T-helper 2 cell treated with Interferon-gamma antibody and Interleukin-4, amounts not matched to agents 5 μg/mL and 100 μg/mL, for 36 hours (primary cell): ENCODE measurements at regions not wholly inside any gene's neighbourhood (a gene's known extent, or its start where the extent isn't known, plus 50 kb on each side); places are given as distances from the start of the nearest gene placed in this dataset.
"Not testable (repeated sequence)": the region's sequence is repeated elsewhere in the genome, so short reads cannot be mapped to it uniquely, and the experiment has no call there.

ENCODE experiments used
- DNase-seq: peaks from one replicate; pipeline ENCODE4 v3.0.0; 2021; ENCODE audit warnings: low spot score
- H3K27ac Mint-ChIP-seq: one replicate; pipeline ENCODE4 v1.8.0; 2021; ENCODE audit warnings: mild to moderate bottlenecking, mixed read lengths
- H3K27me3 Mint-ChIP-seq: one replicate; pipeline ENCODE4 v1.8.0; 2021; ENCODE audit warnings: low read depth, mixed read lengths
- H3K36me3 Mint-ChIP-seq: one replicate; pipeline ENCODE4 v1.8.0; 2021; ENCODE audit warnings: low read depth, mixed read lengths
- H3K4me1 Mint-ChIP-seq: one replicate; pipeline ENCODE4 v1.8.0; 2021; ENCODE audit warnings: low read depth, mixed read lengths
- H3K4me3 Mint-ChIP-seq: one replicate; pipeline ENCODE4 v1.8.0; 2022; ENCODE audit warnings: mild to moderate bottlenecking, moderate library complexity, mixed read lengths
- H3K9me3 Mint-ChIP-seq: one replicate; pipeline ENCODE4 v1.8.0; 2021; ENCODE audit warnings: mixed read lengths

DNA sequence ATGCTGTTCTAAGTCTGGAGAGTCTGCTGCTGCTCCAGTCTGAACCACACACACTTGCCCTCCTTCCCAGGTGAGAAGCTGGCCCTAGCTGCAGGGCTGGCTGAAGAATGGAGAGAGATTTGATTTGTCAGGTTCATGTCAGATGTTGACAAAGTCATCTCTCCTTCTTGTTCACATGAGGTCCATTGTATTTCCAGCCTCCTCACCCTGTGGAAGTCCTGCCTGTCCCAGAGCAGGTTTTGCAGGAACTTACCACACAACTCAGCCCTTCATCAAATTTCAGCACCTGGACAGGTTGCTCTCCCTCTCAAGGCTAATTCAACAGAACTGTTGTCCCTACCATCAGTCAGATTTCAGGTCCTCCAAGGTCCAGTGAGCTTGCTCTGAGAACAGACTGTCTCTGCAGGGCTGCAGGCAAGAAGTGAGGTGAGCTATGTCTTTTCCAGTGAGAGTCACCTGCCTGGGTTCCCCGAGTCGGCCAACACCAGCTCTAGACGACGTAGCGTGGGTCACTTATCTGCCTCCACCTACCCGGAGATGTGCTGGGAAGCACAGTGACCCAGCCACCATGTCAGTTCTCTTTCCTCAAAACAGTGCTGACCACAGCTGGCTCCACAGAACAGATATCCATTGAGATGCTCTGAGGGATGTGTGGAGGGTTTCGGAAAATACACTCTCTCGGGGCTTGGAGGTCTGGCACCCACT lies 58.0 kb upstream of the CD93 start:
- no peak overlapping the region for H3K4me3 Mint-ChIP-seq
- H3K27ac Mint-ChIP-seq: peak overlapping the region; percentile 43
- H3K9me3 Mint-ChIP-seq: no peaks in the 10 kb centered on the region
- peaks cover 68% of the 10 kb centered on the region for H3K4me1 Mint-ChIP-seq
- H3K27me3 Mint-ChIP-seq: peaks cover 3% of the 10 kb centered on the region
- DNase-seq: no peak
- H3K36me3 Mint-ChIP-seq: peaks cover 1% of the 10 kb centered on the region

DNA sequence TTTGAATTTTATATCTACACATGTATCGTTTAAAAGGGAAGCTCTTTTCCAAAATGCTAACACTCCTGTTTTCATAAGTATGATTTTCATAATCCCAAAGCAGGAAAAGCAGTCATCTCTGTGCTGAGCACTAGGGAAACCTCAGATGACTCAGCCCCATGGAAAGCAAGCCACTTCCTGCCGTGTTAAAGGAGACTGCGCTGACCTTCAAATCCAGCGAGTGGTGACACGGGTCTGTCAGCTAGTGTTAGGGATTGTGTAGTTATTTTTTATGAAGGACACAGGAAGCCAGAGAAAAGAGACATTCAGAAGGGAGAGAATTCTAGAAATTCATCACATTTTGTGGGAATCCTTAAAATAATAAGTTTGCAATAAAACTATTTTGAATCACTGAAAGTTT lies 57.0 kb upstream of the CD93 start:
- Mint-ChIP-seq H3K27ac (peak overlapping the region; percentile 83), H3K4me3 (peak overlapping the region; percentile 52), H3K27me3 (peaks cover 3% of the 10 kb centered on the region), H3K9me3 (no peaks in the 10 kb centered on the region), H3K36me3 (peaks cover 1% of the 10 kb centered on the region), H3K4me1 (peaks cover 62% of the 10 kb centered on the region)
- DNase-seq: peak; percentile 58

DNA sequence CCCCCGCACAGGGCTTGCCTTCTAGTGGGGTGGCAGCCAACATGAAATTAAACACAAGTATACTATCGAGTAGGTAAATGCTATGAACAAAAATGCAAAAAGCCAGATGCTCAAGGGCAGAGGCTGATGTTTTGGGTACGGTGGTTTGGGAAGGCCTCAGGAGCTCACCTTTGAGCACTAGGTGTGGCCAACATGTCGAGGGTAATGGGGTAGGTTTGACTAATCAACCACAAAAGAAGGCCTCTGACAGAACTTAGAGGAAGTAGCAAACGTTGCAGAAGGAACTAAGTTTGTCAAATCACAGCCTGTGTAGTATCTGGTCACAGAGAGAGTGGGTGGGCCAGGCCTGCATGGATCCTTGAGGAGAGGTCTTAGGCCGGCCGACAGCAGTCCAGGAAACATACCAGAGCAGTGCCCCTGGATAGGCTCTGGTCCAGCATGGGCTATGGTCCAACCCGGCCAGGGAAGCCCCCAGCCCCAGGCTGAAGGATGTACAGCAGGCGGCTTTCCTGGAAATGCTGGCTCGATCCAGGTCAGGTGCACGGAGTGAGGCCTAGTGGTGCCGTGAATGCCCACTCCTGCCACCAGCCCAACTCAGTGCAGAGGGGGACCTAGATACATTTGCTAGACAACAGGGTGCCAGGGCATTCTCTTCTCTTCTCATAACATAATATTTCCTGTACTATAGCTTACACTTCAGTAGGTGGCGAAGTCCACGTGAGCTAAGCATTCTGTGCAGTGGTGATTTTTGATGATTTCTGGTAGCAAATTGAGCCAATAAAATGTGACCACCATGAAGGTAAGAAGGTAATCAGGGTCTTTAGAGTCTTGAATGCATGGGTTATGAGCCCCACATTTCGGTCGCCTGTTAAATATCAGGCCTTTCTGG lies 56.3 kb upstream of the CD93 start:
- Mint-ChIP-seq H3K27ac (peak overlapping the region; percentile 83), H3K4me3 (peak overlapping the region; percentile 52), H3K4me1 (peaks cover 55% of the 10 kb centered on the region), H3K27me3 (peaks cover 3% of the 10 kb centered on the region), H3K36me3 (peaks cover 1% of the 10 kb centered on the region), H3K9me3 (no peaks in the 10 kb centered on the region)
- peak; percentile 35 for DNase-seq

DNA sequence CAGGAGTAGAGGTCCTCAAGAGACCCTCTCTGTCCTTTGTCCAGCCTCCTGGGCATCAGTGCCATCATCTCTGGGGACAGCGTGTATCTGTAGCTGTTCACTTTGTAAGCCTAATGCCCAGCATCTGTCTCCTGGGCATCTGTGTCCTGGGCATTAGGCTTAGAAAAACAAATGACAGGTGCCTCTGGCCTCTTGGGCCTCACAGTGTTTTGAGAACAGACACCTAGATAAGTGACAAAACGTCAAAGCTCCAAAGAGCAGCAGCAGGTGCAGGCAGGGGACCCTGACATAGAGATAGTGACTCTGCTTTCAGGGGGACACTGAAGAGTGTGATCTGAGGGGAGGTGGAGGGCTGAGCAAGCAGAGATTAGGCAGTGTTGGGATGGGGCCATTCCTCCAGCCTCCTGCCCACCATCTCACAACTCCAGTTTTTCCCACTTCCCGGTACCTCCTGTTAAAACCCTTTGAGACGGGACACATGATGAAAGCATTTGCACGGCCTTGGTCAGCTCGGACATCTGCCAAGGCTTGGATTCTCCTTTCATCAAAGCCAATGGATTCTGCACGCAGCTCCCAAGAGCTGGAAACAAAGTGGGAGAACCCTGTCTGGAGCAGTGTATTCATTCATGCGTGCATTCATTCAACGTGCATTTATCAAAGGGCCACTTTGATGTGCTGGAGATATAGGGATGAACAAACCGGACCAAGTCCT lies 55.5 kb upstream of the CD93 start:
- peaks cover 49% of the 10 kb centered on the region for H3K4me1 Mint-ChIP-seq
- peaks cover 1% of the 10 kb centered on the region for H3K36me3 Mint-ChIP-seq
- H3K27me3 Mint-ChIP-seq: peaks cover 3% of the 10 kb centered on the region
- no peaks in the 10 kb centered on the region for H3K9me3 Mint-ChIP-seq
- DNase-seq: no peak
- peak overlapping the region; percentile 70 for H3K27ac Mint-ChIP-seq
- H3K4me3 Mint-ChIP-seq: peak overlapping the region; percentile 36

DNA sequence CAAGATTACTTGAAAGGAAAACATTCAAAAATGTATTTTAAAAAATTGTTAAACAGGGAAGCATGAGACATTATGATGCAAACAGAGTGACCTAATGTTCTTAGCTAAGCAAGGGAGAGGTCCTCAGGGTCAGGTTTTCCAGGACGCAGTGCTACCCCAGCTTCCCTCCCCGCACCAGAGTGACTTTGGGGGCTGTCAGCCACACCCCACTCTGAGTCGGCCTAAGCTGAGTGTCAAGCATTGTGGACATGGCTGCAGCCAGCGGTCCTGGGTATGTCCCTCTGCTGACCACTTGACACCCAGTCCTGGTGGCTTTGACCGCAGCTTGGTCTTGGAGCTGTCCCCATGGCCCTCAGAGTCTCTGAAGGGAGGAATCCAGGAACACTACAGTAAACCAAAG lies 54.9 kb upstream of the CD93 start:
- DNase-seq: no peak
- Mint-ChIP-seq H3K4me3 (no peak overlapping the region), H3K9me3 (no peaks in the 10 kb centered on the region), H3K4me1 (peaks cover 45% of the 10 kb centered on the region), H3K27me3 (peaks cover 3% of the 10 kb centered on the region), H3K27ac (no peak overlapping the region), H3K36me3 (no peaks in the 10 kb centered on the region)

DNA sequence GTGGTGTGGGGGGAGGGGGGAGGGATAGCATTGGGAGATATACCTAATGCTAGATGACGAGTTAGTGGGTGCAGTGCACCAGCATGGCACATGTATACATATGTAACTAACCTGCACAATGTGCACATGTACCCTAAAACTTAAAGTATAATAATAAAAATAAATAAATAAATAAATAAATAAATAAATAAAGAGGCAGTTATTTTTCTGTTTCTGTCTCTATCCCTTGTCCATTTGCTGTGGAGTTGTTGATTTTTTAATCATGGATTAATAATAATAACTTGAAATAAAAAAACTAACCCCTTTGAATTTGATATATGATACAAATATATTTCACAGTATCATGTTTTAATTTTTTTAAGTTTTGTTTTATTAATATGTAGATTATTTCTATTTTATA lies 53.9 kb upstream of the CD93 start:
- H3K9me3 Mint-ChIP-seq, H3K27ac Mint-ChIP-seq, DNase-seq, H3K36me3 Mint-ChIP-seq, H3K4me3 Mint-ChIP-seq, H3K27me3 Mint-ChIP-seq: not testable (repeated sequence)
- H3K4me1 Mint-ChIP-seq: peaks cover 41% of the 10 kb centered on the region

DNA sequence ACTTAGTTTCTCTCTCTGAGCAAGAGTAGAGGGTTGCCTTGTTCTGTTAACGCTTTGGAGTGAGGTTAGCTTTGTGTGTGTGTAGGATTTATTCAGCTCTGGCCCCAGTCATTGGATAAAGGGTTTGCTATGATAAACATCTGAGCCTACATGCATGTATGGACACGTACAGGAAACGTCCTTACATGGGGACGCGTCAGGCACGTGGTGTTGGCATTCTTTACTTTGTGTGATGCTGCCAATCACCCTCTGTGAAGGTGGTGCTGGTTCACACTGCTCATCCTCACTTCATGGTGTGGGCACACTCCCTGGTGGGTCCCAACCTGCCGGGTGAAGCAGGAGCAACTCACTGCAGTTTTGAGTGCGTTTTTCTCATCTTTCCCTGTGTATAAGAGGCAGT lies 53.4 kb upstream of the CD93 start:
- no peak for DNase-seq
- Mint-ChIP-seq H3K27ac (no peak overlapping the region), H3K4me3 (no peak overlapping the region), H3K4me1 (peaks cover 40% of the 10 kb centered on the region), H3K9me3 (no peaks in the 10 kb centered on the region), H3K27me3 (peaks cover 3% of the 10 kb centered on the region), H3K36me3 (no peaks in the 10 kb centered on the region)

DNA sequence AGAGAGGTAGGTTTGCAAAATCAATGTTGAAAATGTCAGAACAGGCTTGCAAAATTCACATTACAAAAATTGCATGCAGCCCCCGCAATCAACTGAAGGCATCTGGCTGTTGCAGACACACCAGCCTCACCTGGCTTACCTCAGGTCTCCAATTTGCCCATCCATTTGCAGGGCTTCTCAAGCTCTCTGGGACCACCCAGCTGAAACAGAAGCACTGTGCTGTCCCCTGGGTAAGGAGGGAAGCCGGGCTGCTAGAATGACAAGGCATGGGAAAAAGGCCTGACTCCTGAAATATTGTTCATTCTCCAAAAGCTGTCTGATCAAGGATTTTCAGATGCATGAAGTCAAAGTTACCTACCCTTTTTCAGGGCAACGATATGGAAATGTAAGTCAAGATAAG lies 52.6 kb upstream of the CD93 start:
- peaks cover 4% of the 10 kb centered on the region for H3K27me3 Mint-ChIP-seq
- no peak overlapping the region for H3K27ac Mint-ChIP-seq
- peaks cover 32% of the 10 kb centered on the region for H3K4me1 Mint-ChIP-seq
- H3K9me3 Mint-ChIP-seq: no peaks in the 10 kb centered on the region
- H3K36me3 Mint-ChIP-seq: no peaks in the 10 kb centered on the region
- no peak overlapping the region for H3K4me3 Mint-ChIP-seq
- no peak for DNase-seq

DNA sequence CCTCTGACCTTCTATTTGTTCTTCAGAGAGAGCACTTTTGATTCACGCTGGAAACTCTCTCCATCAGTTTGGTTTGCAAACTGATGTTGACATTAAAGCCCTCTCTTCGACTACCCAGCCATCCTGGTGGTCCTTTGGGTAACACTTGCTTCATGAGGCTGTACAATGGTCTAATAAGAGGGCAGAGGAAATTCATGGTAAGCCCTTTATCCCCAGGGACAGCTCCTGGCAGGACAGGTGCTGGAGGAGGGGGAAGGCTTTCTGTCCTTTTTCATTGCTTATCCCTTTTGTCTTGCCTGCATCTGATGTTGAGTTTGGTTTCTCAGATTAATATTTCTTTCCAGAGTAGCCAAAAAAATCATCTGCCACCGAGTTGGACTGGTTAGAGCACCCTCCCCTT lies 52.1 kb upstream of the CD93 start:
- DNase-seq: no peak
- Mint-ChIP-seq H3K4me3 (no peak overlapping the region), H3K4me1 (peaks cover 27% of the 10 kb centered on the region), H3K36me3 (no peaks in the 10 kb centered on the region), H3K27ac (no peak overlapping the region), H3K9me3 (no peaks in the 10 kb centered on the region), H3K27me3 (peaks cover 4% of the 10 kb centered on the region)

DNA sequence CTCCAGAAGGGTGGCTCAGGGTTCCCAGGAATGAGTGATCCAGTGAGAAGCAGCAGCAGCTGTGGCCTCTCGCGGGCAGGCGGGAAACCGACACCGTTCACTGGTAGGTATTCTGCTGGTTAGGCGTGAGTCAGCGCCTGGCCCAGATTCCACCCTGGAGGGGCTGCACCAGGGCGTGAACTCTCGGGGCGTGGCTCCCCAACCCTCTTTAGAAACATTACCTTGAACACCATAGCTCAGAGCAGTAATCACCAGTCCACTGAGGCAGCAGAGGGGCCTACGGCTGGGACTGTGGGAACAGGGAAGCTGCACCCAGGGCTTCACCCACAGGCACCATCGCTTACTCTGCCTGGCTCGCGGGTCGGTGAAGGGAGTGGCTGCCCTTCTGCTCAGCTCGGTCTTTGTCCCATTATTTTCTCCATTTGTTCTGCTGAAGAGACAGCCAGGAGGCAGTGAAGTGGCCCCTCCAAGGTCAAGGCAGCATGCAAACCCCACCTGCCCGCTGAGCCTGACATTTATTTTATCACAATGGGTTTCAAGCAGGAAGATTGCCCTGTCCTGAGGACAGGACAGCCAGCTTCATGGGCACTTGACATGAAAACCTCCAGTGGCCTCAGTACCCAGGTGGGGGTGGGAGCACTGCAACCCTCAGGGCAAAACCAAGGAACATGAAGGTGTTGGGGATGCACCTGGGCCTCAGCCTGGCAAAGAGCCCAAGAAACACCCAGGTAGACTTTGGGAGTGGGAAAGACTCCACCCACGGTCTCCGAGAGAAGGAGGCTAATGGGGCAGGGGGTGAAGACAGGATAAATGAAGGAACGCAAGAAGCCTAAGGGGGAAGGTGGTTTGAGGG lies 51.0 kb upstream of the CD93 start:
- no peak overlapping the region for H3K4me3 Mint-ChIP-seq
- peaks cover 4% of the 10 kb centered on the region for H3K27me3 Mint-ChIP-seq
- peaks cover 19% of the 10 kb centered on the region for H3K4me1 Mint-ChIP-seq
- no peak overlapping the region for H3K27ac Mint-ChIP-seq
- DNase-seq: no peak
- H3K9me3 Mint-ChIP-seq: no peaks in the 10 kb centered on the region
- no peaks in the 10 kb centered on the region for H3K36me3 Mint-ChIP-seq

DNA sequence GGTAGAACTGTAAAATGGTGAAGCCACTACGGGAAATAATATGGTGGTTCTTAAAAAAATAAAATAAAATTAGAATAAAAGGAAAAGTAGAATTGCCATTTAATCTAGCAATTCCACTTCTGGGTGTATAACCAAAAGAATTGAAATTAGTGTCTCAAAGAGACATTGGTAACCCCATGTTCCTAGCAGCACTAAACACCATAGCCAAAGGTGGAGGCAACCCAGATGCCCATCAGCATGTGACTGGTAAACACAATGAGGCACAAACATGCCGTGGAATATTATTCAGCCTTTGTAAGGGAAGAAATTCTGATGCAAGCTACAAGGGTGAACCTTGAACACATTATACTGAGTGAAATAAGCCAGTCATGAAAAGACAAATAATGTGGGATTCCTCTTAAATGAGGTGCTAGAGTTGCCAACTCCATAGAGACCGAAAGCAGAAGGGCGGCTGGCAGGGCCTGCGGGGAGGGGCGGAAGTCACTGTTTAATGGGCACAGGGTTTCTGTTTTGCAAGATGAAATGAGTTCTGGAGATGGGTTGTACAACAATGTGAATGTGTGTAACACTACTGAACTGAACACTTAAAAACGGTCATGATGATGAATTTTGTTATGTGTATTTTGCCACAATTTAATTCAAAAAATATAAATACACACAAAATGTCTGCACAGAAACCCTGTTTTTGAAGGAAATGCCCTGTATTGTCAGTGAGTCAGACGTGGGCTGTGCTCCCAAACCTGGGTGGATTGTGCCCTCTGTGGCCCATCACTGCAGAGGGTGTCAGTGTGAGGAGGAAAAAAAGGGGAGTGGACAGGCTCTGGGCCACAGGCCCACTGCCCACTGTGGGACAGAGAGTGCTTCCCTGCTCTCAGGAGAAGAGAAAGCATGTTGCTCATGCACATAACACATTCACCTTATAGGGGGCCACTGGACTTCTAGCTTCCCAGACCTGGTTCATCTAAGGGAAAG lies 49.6 kb upstream of the CD93 start:
- Mint-ChIP-seq H3K9me3 (no peaks in the 10 kb centered on the region), H3K27me3 (peaks cover 4% of the 10 kb centered on the region), H3K4me1 (peaks cover 12% of the 10 kb centered on the region), H3K4me3 (no peak overlapping the region), H3K36me3 (no peaks in the 10 kb centered on the region), H3K27ac (no peak overlapping the region)
- DNase-seq: no peak
